ENCODE measurements at regions not wholly inside any gene's neighbourhood (a gene's known extent, or its start where the extent isn't known, plus 50 kb on each side); places are given as distances from the start of the nearest gene placed in this dataset.

DNA sequence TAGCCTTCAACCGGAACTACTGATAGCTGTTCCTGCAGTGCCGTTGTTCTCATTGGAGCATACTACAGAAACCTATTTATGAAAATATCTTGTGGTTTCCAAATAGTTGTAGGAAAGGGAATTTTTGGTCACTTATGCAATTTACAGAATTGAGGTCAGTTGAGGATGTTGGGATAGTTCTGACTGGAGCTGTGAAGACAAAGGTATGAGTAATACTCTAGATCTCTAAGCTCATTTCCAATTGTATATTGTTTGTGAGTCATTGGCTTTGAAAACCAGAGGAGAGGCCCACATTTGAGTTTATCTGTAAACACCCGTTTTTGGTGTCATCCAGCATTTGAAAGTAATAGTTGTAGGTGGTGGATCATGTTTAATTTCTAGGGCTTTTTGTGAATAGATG lies 561.3 kb upstream of the WWC1 start:
- Histone ChIP-seq H3K4me1 (ENCODE audit: control insufficient read depth in 2 of 2, insufficient read depth in 2 of 2, low read length in 2 of 2) (no peaks in the 10 kb centered on the region), H3K9me3 (ENCODE audit: control extremely low read depth in 1 of 3, control insufficient read depth in 2 of 3, insufficient read depth in 1 of 3, low read length in 2 of 3) (no peaks in the 10 kb centered on the region), H3K4me3 (ENCODE audit: control extremely low read depth in 1 of 5, extremely low read depth in 1 of 5, insufficient read depth in 1 of 5, low read depth in 2 of 5, low read length in 4 of 5) (no peak overlapping the region), H3K9ac (ENCODE audit: low read length) (no peak overlapping the region), H2AFZ (ENCODE audit: insufficient read depth, low read depth, low read length, poor library complexity, severe bottlenecking) (no peak overlapping the region), H3K27ac (ENCODE audit: low read length in 2 of 2) (no peak overlapping the region), H3K79me2 (ENCODE audit: control insufficient read depth, insufficient read depth, low read length) (no peaks in the 10 kb centered on the region), H4K20me1 (ENCODE audit: control insufficient read depth, insufficient read depth, low read length, poor library complexity, severe bottlenecking) (no peaks in the 10 kb centered on the region), H3K4me2 (replicated peaks; ENCODE audit: low read depth, low read length, poor library complexity, severe bottlenecking) (no peak overlapping the region), H3K27me3 (replicated peaks in 1 of 4; ENCODE audit: control extremely low read depth in 1 of 4, control insufficient read depth in 3 of 4, insufficient read depth in 4 of 4, low read length in 3 of 4) (no peaks in the 10 kb centered on the region), H3K36me3 (replicated peaks in 1 of 2; ENCODE audit: control extremely low read depth in 1 of 2, control insufficient read depth in 1 of 2, extremely low read depth in 1 of 2, insufficient read depth in 2 of 2, low read length in 1 of 2) (no peaks in the 10 kb centered on the region)
- Mint-ChIP-seq H3K4me3 (no peak overlapping the region), H3K4me1 (no peaks in the 10 kb centered on the region), H3K27me3 (no peaks in the 10 kb centered on the region), H3K9me3 (ENCODE audit: insufficient read depth) (no peaks in the 10 kb centered on the region), H3K27ac (no peak overlapping the region)
- ATAC-seq (ENCODE audit: low read depth) (no peak), DNase-seq (no peak)
- CTCF ChIA-PET: interaction anchor here (1.4 kb wide), 1 partner anchor 16 kb away, joined by 3 read pairs; no protein-coding TSS in a partner anchor
- no peak for TF ChIP-seq CTCF (IDR thresholded peaks at IDR 0.05)
- TF ChIP-seq EZH2 (IDR thresholded peaks at IDR 0.05; ENCODE audit: borderline replicate concordance, insufficient read depth, low read depth, low read length, poor library complexity, severe bottlenecking): no peak
- POLR2A ChIA-PET: no interaction called here
- intact Hi-C loops (cut with micrococcal nuclease): no loop called here
- no CpG with 5 or more reads among the region's 3 CpGs for WGBS (ENCODE audit: insufficient coverage)

DNA sequence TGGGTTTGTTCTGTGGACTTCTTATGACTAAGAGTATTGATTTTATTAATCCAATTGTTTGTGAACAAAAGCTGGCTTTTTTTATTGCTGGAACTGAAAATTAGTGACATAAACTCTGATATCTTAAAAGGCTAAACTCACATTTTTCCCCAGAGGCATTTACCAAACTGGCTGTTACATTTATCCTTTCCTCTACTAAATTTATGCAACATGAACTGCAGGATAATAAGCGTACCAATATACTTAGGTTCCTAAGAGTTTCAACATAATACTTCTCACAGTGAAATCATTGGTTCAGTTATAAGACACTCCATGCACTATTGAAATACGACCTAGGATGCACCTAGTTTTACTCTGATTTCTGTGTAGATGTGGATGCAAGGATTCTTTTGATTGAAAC lies 560.8 kb upstream of the WWC1 start:
- Mint-ChIP-seq H3K4me1 (no peaks in the 10 kb centered on the region), H3K9me3 (ENCODE audit: insufficient read depth) (no peaks in the 10 kb centered on the region), H3K27ac (no peak overlapping the region), H3K27me3 (no peaks in the 10 kb centered on the region), H3K4me3 (no peak overlapping the region)
- WGBS (ENCODE audit: insufficient coverage): no CpG with 5 or more reads among the region's 2 CpGs
- DNase-seq (no peak), ATAC-seq (ENCODE audit: low read depth) (no peak)
- no peaks in the 10 kb centered on the region for H3K9me3 ChIP-seq (ENCODE audit: control extremely low read depth in 1 of 3, control insufficient read depth in 2 of 3, insufficient read depth in 1 of 3, low read length in 2 of 3)
- no peak overlapping the region for H2AFZ ChIP-seq (ENCODE audit: insufficient read depth, low read depth, low read length, poor library complexity, severe bottlenecking)
- H3K9ac ChIP-seq (ENCODE audit: low read length): no peak overlapping the region
- intact Hi-C loops (cut with micrococcal nuclease): no loop called here
- no peaks in the 10 kb centered on the region for H3K36me3 ChIP-seq (replicated peaks in 1 of 2; ENCODE audit: control extremely low read depth in 1 of 2, control insufficient read depth in 1 of 2, extremely low read depth in 1 of 2, insufficient read depth in 2 of 2, low read length in 1 of 2)
- no peaks in the 10 kb centered on the region for H3K27me3 ChIP-seq (replicated peaks in 1 of 4; ENCODE audit: control extremely low read depth in 1 of 4, control insufficient read depth in 3 of 4, insufficient read depth in 4 of 4, low read length in 3 of 4)
- H4K20me1 ChIP-seq (ENCODE audit: control insufficient read depth, insufficient read depth, low read length, poor library complexity, severe bottlenecking): no peaks in the 10 kb centered on the region
- H3K4me1 ChIP-seq (ENCODE audit: control insufficient read depth in 2 of 2, insufficient read depth in 2 of 2, low read length in 2 of 2): no peaks in the 10 kb centered on the region
- no peak for TF ChIP-seq CTCF (IDR thresholded peaks at IDR 0.05)
- TF ChIP-seq EZH2 (IDR thresholded peaks at IDR 0.05; ENCODE audit: borderline replicate concordance, insufficient read depth, low read depth, low read length, poor library complexity, severe bottlenecking): no peak
- no peaks in the 10 kb centered on the region for H3K79me2 ChIP-seq (ENCODE audit: control insufficient read depth, insufficient read depth, low read length)
- ChIA-PET CTCF (no interaction called here), POLR2A (no interaction called here)
- H3K4me2 ChIP-seq (replicated peaks; ENCODE audit: low read depth, low read length, poor library complexity, severe bottlenecking): no peak overlapping the region
- no peak overlapping the region for H3K27ac ChIP-seq (ENCODE audit: low read length in 2 of 2)
- no peak overlapping the region for H3K4me3 ChIP-seq (ENCODE audit: control extremely low read depth in 1 of 5, extremely low read depth in 1 of 5, insufficient read depth in 1 of 5, low read depth in 2 of 5, low read length in 4 of 5)
